Left renal pelvis (tissue), 4 donors: ENCODE measurements at regions not wholly inside any gene's neighbourhood (a gene's known extent, or its start where the extent isn't known, plus 50 kb on each side); places are given as distances from the start of the nearest gene placed in this dataset.
A peak's percentile ranks its signal among the peaks of the same experiment; 100 is the strongest.

ENCODE experiments used
- DNase-seq, 4 donors: peaks; one replicate each; pipeline ENCODE4 v3.0.0-alpha.2; 2013; ENCODE audit warnings: low read depth in 4 of 4, low spot score in 3 of 4

DNA sequence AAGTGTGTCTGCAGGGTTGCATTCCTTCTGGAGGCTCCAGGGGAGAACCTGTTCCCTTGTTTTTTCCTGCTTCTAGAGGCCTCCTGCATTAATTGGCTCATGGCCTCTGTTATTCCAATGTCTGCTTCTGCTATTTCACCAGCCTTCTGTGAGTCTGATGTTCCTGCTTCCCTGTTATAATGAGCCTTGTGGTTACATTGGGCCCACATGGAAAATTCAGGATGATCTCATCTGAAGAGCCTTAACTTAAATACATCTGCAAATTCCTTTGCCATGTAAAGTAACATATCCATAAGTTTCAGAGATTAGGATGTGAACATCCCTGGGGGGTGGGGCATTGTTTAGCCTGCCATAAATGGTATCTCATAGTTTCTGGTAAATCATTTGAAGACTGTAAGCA is 181.1 kb downstream of the RWDD3 start:
- DNase-seq: no peak

DNA sequence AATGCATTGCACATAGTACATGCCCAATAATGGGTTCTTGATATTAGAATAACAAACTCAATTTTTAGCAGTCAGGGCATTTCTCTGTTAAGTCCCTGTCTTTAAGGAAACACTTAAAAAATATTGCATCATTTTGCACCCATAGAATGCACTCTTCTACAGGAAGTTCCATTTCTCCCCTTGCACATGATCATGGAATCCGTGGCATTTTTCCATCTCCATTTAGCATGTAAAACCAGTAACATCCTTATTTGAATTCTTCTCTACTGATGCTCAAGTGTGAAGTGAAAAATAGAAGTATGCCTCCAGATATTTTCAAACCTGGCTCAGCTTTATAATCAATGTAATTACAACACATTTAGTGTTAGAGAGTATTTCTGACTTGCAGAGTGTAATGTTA is 192.8 kb downstream of the RWDD3 start:
- no peak for DNase-seq

DNA sequence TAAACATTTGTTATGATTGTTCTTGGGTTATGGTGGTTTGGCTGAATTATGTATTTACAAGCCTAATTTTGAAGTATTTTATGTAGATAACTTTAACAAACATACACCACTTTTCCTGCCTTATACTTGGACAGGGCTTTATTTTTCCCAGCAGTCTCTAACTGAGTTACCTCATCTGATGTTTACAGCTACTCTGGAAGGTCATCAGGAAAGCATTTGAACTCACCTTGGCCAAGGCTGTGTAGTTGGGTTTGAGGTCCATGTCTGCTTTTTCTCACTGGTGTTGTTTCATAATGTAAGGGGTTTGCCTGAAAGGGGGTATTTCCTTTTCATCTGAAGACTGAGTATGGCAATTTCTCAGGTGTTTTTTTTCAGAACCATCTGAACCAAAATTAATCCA is 193.5 kb downstream of the RWDD3 start:
- no peak for DNase-seq

DNA sequence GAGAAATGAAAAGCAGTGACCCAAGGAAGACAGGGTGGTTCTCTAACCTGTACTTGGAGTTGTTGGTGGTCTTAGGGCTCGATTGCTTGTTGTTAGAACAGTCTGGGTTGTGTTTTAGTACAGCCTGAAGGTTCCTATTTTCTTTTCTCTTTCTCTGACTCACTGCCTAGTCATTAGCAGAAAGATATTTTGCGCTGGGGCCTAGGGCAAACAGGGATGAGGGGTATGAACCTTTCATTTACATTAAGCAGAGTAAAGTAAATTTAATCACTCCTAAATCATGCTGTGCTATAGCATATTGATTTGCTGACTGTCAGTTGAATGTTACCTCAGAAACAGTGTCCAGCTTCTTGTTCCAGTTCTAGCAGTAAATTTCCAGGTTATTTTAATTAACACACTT is 197.2 kb downstream of the RWDD3 start:
- no peak for DNase-seq

DNA sequence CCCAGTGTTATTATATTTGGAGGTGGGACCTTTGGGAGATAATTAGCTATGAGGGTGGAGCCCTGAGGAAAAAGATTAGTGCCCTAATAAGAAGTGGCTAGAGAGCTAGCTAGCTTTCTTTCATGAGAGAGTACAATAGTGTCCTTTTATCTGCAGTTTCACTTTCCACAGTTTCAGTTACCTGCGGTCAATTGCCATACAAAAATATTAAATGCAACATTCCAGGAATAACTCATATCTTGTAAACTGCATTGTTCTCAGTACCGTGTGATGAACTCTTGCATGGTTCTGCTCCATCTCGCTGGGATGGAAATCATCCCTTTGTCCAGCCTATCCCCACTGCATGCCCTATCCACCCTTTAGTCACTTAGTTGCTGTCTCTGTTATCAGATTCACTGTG is 201.6 kb downstream of the RWDD3 start:
- DNase-seq: no peak

DNA sequence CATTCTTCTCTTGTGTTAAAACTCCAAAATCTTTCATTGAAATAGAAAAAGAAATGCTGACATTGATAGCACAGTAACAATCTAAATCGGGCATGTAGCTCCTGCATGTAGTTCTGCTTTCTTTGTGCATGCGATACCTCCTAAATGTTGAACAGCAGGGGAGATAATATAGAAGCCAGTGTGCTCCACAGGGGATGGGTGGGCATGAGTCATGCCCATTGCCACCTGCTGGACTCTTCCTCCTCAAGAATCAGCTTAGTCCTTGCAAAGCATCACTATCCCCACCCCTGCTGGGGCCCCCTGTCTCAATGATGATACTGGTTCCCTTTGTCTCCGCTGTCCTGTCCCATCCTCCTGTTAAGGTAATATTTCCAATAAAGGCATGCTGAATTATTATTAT is 203.0 kb downstream of the RWDD3 start:
- no peak for DNase-seq

DNA sequence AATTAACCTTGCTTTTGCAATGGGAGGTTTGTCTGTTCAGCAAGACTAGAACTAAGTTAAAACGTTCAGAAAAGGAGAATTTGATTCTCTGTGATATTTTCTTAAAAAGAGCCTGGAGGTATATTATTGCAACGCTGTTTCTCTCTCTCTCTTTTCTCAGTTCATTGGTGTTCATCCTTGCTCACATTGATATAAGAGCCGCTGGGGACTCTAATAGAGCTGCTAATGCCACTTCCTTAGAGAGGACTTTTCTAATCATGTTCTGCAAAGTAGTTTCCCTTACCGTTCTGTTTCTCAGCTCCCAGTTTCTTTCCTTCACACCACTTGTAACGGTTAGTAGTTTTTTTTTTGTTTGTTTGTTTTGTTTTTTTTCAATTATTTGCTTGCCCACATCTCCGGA is 203.8 kb downstream of the RWDD3 start:
- no peak for DNase-seq

DNA sequence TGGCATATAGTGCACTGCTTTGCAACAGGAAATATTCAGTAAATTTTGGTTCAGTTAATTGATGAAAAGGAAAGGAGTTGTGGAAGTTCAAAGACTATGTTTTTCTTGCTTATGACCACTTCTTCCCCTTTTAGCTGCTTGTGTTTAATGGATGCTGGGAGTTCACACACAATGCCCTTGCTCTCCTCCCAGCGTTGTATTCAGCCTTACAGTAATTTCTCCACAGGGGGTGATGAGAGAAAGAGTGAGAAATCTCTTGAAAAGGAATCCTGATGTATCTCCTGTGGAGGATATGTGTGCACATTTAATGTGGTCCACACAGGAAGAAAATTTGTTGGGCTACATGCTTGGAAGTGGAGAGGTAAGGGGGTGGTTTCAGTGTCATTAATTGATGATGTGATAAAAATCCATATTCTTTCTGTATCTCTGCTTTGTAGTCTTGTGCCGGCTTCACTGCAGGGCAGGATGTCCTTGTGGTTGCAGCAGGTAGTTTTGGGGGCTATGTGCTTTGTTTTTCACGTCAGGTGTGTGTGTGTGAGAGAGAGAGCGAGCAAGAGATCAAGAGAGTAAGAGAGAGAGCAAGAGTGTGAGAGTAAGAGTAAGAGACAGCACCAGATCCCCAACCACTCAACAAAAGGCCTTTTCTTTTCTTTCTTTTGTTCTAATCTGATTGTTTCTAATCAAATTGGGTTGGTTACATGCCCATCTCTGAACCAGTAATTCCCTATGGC is 204.4 kb downstream of the RWDD3 start:
- DNase-seq: no peak

DNA sequence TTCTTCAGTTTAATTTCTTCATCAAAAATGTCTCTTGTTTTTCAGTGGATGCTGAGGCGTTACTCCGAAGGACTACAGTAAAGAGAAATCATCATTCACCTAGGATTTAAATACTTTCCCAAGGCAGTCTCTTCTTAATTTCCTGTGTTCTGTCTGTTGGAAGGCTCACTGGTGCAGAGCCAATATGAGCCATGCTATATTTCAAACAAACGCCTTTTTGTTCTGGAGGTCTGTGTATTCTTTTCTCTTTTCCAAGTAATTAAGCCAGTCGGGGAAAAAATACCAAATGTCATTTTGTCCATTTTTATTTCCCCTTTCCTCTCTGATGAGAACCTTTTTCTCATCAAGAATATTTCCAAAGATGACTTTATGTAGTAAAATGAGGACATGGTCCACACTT is 206.5 kb downstream of the RWDD3 start:
- no peak for DNase-seq

DNA sequence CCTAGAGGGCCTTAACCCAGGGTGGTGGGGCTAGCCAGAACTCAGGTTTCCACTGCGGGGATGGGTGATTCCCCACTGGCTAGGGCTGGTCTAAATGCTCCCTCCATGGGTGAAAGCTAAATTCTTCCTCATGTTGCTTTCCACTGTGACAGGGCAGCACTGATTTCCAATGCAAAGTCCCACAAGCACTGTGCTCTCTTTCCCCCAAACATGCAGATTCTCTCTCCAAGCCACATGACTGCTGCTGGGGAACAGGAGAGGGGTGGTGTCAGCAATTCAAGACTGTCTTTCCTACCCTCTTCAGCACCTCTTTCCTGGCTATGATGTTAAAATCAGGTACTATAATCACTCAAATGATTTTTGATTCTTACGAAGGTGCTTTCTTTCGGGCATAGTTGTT is 215.5 kb downstream of the RWDD3 start:
- DNase-seq: no peak

DNA sequence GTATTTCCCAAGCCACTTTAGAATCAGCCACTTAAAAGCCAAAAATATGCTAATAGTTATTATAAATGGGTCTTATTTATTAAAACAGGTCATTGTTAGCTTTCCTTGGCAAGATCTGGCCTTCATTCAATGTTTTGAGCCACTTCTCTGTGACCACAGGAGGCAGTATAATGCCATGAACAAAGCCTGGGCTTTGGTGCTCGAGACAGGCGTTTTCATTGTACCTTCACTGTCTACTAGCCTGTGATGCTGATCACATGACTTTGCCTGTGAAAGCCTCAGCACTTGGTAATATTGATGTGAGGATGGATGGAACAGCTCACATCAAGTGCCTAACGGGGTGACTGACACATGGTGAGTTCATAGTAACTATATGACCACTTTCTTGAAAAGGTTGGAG is 217.0 kb downstream of the RWDD3 start:
- no peak for DNase-seq

DNA sequence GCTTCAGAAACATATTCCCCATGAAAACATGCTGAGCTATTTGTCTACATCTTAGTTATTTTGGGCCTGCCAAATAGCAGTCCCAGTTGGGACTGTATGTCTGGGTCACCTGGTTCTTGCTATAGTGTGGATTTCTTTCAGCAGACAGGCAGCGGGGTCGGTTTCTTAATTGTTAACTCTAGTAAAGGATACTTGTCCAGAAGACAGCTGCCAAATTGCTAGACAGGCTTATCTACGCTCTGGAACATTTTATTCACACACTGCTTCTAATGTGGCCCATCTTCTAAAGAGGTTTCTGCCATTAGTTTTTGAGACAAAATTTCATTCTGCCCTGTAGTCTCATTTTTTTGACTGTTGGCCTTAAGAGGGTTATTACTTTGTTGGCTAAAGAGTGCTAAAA is 217.9 kb downstream of the RWDD3 start:
- no peak for DNase-seq

DNA sequence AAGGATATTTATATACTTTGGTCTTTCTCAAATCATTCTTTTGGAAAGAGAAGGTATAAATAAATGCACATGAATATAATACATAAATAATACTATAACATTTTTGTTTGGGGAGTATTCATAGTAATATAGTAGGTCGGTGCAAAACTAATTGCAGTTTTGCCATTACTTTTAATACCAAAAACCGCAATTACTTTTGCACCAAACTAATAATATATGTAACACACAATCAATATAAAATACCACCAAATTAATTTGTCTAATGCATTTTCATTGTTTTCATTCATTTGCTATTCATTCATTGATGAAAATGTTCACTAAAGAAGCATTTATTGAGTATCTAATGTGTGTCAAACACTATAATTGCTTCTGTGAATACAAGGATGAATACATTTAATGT is 219.0 kb downstream of the RWDD3 start:
- DNase-seq: no peak

DNA sequence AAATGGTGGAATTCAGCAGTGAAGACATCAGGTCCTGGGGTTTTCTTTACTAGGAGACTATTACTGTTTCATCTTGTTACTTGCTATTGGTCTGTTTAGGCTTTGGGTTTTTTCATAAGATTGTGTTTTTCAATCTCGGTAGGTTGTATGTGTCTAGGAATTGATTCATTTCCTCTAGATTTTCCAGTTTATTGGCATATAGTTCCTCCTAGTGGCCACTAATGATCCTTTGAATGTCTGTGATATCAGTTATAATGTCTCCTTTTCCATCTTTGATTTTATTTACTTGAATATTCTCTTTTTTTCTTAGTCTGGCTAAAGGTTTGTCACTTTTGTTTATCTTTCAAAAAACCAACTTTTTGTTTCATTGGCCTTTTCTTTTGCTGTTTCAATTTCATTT is 233.0 kb downstream of the RWDD3 start:
- DNase-seq: no peak

DNA sequence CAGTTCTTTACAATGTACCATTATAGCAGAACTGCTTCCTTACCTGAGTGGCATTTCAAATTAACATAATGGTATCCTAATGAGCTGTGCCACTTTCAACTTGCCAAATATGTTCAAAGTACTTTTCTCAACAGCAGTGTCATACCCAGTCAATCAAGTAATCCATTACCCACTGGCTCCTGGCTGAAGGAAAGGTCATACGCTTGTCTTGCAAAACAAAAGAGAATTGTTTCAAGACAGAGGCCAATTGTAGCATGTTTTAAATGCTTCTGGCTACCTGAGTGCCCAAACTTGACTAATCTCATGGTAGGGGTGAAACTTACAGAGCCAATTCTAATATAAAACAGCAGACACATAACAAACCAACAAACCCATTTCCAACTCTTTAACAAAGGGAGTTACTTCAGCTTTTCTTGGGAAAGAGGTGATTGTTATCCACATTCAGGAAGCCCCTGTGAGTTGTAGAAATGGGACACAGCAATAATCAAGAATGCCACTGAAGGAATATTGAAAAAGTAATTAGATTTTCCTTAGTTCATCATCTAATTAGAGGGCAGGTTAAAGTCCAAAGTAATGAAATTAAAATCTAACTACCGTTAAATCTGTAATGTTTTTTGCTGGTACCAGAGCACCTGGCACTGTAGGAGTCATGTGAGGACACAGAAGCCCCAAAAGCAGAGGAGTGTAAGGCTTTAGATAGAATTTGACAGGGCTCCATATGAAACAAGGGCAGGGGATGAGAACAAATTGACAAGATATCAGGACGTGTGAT is 241.9 kb downstream of the RWDD3 start:
- DNase-seq: no peak

DNA sequence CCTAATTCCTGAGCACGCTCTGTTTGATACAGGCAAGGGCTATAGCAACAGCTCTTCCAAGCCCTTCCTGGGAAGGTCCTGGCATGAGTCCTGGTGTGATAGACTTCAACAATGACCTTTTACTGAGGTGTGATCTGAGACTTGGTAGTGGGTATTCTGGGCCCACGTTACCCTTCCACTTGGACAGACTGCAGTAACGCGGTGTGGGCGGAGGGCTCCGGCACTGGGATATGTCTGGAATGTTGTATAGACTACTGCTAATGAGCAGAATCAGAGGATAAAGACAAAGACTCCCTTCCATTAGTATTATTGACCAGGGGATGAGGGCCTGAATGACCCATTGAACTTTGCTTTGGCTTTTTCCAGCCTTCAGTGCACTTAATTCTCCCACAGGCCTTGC is 262.3 kb downstream of the RWDD3 start:
- no peak for DNase-seq

DNA sequence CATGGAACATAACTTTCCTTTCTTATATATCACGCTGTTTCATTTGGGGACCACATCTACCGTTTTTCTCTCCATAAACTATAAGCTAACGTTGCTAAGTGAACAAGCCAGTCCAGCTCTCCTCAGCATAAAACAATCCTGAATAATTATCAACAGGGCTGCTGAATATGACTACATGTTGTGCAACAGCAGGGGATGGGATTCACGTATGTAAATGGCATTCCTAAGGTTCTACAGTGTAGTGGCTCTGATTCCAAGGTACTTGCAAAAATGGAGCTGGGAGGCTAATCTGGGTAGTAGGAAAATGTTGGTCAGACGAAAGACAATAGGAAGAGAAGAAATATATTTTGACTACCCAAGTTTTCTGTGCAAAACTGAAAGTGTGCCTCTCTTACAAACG is 262.8 kb downstream of the RWDD3 start:
- DNase-seq: no peak

DNA sequence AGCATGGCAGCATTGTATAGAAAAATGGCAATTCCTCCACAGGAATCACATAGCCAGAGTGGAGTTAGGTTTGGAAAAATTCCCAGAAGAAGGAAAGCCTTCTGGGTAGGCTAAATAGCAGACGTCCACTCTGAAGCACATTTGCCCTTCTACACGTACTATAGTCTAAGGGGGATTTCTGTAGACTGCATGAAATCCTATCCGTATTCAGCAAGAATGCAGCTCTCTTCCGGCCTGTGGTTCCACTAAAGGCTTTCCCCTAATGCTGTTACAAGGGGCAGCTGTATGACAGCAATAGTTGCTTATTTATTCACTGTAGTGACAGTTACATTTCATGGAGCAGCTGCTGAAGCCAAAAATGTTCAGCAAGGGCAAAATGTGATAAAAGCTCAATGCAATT is 263.6 kb downstream of the RWDD3 start:
- peak in 1 of 4 donors; percentile 14 for DNase-seq

DNA sequence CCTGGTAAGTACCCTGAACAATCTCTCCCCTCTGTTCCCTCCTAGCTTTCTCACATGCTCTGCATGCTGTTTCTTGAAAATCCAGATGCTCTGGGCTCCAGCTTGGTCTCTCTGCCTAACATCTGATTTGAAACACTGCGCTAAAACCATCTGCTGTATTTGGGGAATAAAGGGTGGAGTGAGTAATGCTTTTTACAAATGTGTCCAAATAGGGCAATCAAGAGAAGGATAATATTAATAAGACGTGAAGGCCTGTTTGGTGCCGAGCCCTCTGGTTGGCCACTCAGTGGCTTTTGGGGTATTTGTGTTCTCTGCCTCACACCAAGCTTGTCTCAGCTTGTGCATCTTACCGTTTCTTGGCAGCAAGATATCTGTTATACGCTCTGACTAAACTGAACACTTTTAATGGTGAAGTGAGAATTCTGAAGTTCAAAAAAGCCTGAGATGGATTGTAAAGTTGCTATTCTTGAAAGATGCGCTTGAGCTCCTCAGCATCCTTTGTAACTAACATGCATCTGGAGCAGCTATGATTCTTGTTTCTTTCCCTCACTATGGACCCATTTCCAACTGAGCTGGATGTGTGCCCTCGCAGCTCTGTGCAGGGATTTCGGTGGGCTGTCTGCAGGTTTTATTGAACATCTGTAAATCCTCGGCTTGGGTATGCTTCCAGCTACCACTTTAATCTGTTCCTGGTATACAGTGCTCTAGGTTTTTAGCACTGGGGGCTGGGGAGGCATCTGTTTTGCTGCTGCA is 269.4 kb downstream of the RWDD3 start:
- DNase-seq: no peak

DNA sequence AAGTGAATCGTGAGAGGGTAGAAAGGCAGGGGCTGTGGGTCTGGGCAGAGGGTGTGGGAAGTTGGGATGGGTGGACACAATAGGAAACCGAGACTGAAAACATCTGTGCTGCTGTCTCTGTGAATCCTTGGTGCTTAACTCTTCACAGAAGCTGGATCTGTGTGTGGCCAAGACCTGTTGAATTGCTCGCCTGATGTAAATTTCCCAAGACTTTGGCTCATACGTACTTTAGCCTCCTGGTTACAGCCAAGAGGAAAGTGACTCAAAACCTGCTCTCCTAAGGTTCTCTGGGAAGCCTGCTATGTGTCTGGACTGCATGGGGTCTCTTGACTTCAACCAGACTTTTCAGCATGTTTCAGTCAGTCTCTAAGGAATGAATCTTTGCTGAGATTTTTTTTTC is 270.3 kb downstream of the RWDD3 start:
- no peak for DNase-seq

DNA sequence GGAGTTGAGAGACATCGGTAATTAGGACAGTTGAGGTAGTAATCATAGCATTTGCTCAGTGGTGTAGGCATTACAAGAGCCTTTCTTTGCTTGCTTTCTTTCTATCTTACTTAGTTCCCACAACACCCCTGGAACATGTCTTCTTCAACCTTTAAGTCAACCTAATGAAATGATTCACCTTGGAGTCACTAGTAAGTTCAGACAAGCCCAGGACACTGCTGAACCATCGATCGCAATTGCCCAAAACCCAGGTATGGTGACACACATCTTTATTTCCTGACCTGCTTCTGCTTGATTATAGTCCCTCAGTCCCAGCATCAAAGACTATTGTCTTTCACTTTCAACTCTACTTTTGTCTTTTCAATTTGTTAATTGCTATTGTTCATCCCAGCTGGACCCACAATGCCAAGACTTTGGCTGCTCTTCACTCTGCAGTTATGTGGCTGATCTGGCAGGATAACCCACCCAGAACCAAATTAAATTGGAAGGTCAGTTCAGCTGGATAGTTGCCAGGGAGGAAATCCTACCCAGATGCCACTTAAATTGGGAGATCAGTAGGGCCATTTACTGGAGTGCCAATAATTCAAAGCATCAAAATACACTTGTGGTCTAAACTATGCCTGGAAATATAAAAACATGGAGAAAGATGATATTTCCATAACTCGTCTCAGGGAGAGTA is 272.9 kb downstream of the RWDD3 start:
- no peak for DNase-seq
